OCI-LY7 (cell line): ENCODE measurements at regions not wholly inside any gene's neighbourhood (a gene's known extent, or its start where the extent isn't known, plus 50 kb on each side); places are given as distances from the start of the nearest gene placed in this dataset.

Source experiments
- EZH2phosphoT487 ChIP-seq: fragments of 200-600 bp; sonication (generic); IDR thresholded peaks from 2 replicates; pipeline ENCODE4 v1.6.1; 2018; ENCODE audit warnings: low read depth, borderline replicate concordance, mild to moderate bottlenecking, mixed run types, antibody characterized with exemption, low read length, moderate library complexity, mixed read lengths
- TF ChIP-seq, protein P1 (sequence below): fragments of 200-600 bp; sonication (generic); conservative IDR thresholded peaks from 2 replicates; pipeline ENCODE4 v1.5.1; 2014; ENCODE audit warnings: mild to moderate bottlenecking, antibody characterized with exemption, low read length, moderate library complexity, mixed read lengths

DNA sequence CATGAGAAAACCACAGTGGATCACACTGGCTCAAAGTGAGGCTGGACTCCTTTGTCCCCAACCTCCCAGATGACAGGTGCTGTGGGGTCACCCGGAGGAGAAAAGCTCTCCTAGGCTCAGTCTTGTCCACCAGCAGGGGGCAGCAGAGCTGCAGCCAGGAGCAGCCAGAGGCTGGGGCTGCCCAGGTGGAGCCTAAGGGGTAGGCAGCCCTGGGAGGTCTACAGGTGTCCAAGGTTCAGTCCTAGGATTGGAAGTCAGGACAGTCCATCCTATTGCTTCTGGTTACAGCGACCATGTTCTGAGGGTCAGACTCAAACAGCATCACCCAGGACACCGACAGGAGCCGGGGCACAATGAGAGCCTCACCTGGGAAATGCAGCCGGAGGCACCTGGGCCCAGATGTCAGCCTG, 77.6 kb upstream of the IGLL5 start:
- TF ChIP-seq, protein P1, sequence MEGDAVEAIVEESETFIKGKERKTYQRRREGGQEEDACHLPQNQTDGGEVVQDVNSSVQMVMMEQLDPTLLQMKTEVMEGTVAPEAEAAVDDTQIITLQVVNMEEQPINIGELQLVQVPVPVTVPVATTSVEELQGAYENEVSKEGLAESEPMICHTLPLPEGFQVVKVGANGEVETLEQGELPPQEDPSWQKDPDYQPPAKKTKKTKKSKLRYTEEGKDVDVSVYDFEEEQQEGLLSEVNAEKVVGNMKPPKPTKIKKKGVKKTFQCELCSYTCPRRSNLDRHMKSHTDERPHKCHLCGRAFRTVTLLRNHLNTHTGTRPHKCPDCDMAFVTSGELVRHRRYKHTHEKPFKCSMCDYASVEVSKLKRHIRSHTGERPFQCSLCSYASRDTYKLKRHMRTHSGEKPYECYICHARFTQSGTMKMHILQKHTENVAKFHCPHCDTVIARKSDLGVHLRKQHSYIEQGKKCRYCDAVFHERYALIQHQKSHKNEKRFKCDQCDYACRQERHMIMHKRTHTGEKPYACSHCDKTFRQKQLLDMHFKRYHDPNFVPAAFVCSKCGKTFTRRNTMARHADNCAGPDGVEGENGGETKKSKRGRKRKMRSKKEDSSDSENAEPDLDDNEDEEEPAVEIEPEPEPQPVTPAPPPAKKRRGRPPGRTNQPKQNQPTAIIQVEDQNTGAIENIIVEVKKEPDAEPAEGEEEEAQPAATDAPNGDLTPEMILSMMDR, result peak; percentile 89
- TF ChIP-seq EZH2phosphoT487, result no peak
